ENCODE measurements at regions not wholly inside any gene's neighbourhood (a gene's known extent, or its start where the extent isn't known, plus 50 kb on each side); places are given as distances from the start of the nearest gene placed in this dataset.

- TF ChIP-seq, protein P1, sequence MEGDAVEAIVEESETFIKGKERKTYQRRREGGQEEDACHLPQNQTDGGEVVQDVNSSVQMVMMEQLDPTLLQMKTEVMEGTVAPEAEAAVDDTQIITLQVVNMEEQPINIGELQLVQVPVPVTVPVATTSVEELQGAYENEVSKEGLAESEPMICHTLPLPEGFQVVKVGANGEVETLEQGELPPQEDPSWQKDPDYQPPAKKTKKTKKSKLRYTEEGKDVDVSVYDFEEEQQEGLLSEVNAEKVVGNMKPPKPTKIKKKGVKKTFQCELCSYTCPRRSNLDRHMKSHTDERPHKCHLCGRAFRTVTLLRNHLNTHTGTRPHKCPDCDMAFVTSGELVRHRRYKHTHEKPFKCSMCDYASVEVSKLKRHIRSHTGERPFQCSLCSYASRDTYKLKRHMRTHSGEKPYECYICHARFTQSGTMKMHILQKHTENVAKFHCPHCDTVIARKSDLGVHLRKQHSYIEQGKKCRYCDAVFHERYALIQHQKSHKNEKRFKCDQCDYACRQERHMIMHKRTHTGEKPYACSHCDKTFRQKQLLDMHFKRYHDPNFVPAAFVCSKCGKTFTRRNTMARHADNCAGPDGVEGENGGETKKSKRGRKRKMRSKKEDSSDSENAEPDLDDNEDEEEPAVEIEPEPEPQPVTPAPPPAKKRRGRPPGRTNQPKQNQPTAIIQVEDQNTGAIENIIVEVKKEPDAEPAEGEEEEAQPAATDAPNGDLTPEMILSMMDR (IDR thresholded peaks at IDR 0.05; ENCODE audit: low read length): no peak
- no peak for TF ChIP-seq EZH2 (IDR thresholded peaks at IDR 0.05; ENCODE audit: borderline replicate concordance, low read length)
Observed at GRCh38 chr1:115203287-115203686, 114.0 kb upstream of the TSPAN2 start.
